T47D (cell line): ENCODE measurements at regions not wholly inside any gene's neighbourhood (a gene's known extent, or its start where the extent isn't known, plus 50 kb on each side); places are given as distances from the start of the nearest gene placed in this dataset.
"Not testable (repeated sequence)": the region's sequence is repeated elsewhere in the genome, so short reads cannot be mapped to it uniquely, and the experiment has no call there.

Experiments
- DNase-seq, 2 experiments: peaks; one replicate each; pipeline versions ENCODE4 v3.0.0 to v3.0.0-alpha.2; 2011 to 2012; ENCODE audit warnings: low read depth in 1 of 2, low spot score in 1 of 2
- in situ Hi-C: cut with HindIII; loops from 2 replicates; pipeline ENCODE4 v1.10.0; 2016; ENCODE audit warnings: low sequenced_read_pairs, low pct_unique_long_range_greater_than_20kb

- DNase-seq, in situ Hi-C loops: not testable (repeated sequence)
These were observed 72.7 kb upstream of the NPIPB12 start for GRCh38 chr16:29578898-29579297.

GRCh38 chr16:29581764-29582163, 75.6 kb upstream of the NPIPB12 start:
- in situ Hi-C loops, DNase-seq: not testable (repeated sequence)

GRCh38 chr16:29591919-29592318, 71.1 kb upstream of the SPN start:
- DNase-seq, in situ Hi-C loops: not testable (repeated sequence)

GRCh38 chr16:29594269-29594925, 68.7 kb upstream of the SPN start:
- in situ Hi-C loops: not testable (repeated sequence)

GRCh38 chr16:29594926-29595838, 67.9 kb upstream of the SPN start:
- peak; percentile 79 to 96 for DNase-seq
- in situ Hi-C loops: not testable (repeated sequence)

More at GRCh38 chr16:29594269-29594925, 68.7 kb upstream of the SPN start:
- peak in 1 of 2 experiments; percentile 76 for DNase-seq

GRCh38 chr16:29597030-29597429, 66.0 kb upstream of the SPN start:
- DNase-seq, in situ Hi-C loops: not testable (repeated sequence)

GRCh38 chr16:29600111-29601000, 62.7 kb upstream of the SPN start:
- DNase-seq, in situ Hi-C loops: not testable (repeated sequence)

GRCh38 chr16:29602247-29602625, 60.8 kb upstream of the SPN start:
- DNase-seq: peak in 1 of 2 experiments; percentile 8
- in situ Hi-C loops: not testable (repeated sequence)

- DNase-seq, in situ Hi-C loops: not testable (repeated sequence)
These were observed 60.4 kb upstream of the SPN start for GRCh38 chr16:29602683-29603088.

- peak in 1 of 2 experiments; percentile 45 for DNase-seq
- in situ Hi-C loops: not testable (repeated sequence)
These were observed 58.2 kb upstream of the SPN start for GRCh38 chr16:29604631-29605549.

GRCh38 chr16:29605593-29606205, 57.3 kb upstream of the SPN start:
- in situ Hi-C loops, DNase-seq: not testable (repeated sequence)

GRCh38 chr16:29606669-29607427, 56.2 kb upstream of the SPN start:
- DNase-seq, in situ Hi-C loops: not testable (repeated sequence)

- in situ Hi-C loops, DNase-seq: not testable (repeated sequence)
These were observed 55.6 kb upstream of the SPN start for GRCh38 chr16:29607428-29607823.

GRCh38 chr16:29612381-29613306, 50.4 kb upstream of the SPN start:
- in situ Hi-C loops, DNase-seq: not testable (repeated sequence)
